Brain microvascular endothelial cell (primary cell): ENCODE measurements at regions not wholly inside any gene's neighbourhood (a gene's known extent, or its start where the extent isn't known, plus 50 kb on each side); places are given as distances from the start of the nearest gene placed in this dataset.

Experiments used
- DNase-seq: peaks from one replicate; pipeline ENCODE4 v3.0.0-alpha.2; 2020
- H3K27ac ChIP-seq: fragments of 250-450 bp; sonication (Bioruptor Pico); 2 replicates; pipeline ENCODE4 v1.5.1; 2020; ENCODE audit warnings: mild to moderate bottlenecking, moderate library complexity
- H3K27me3 ChIP-seq: fragments of 250-450 bp; sonication (Bioruptor Pico); replicated peaks from 2 replicates; pipeline ENCODE4 v1.5.1; 2020; ENCODE audit warnings: mild to moderate bottlenecking
- H3K36me3 ChIP-seq: fragments of 250-450 bp; sonication (Bioruptor Pico); replicated peaks from 2 replicates; pipeline ENCODE4 v1.5.1; 2020; ENCODE audit warnings: mild to moderate bottlenecking
- H3K4me3 ChIP-seq: 2 replicates; pipeline ENCODE4 v1.5.1; 2011; ENCODE audit warnings: low read depth, mild to moderate bottlenecking, control low read depth, low read length, moderate library complexity
- CTCF ChIP-seq: IDR thresholded peaks from 2 replicates; pipeline ENCODE4 v1.5.1; 2011; ENCODE audit warnings: low read depth, mild to moderate bottlenecking, moderate library complexity, low read length, control low read depth, inconsistent platforms; ENCODE audit errors: missing control alignments
- in situ Hi-C: cut with HindIII; loops from 2 replicates; pipeline ENCODE4 v1.10.0; 2017; ENCODE audit warnings: low sequenced_read_pairs, low pct_ligation_motif_present

DNA sequence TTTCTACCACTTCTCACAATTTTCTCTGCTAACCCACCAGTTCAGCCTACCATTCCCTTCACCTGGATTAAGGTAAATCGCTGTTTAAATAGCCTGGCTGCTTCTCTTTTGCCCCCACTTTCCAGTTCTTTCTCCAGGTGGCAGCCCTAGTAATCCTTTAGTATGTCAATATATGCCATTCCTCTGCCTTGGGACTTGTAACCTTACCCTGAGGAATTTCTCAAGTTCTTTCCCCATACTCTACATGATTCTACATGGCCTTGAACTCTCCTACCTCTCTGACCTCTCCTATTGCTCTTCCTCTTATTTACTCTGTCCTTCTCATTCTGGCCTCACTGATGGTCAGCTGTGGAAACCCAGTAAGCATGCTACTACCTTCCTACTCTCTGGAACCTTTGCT, 546.0 kb downstream of the PLA2G4A start:
- no peak for TF ChIP-seq CTCF
- no peaks in the 10 kb centered on the region for H3K36me3 ChIP-seq
- no peak for DNase-seq
- no peaks in the 10 kb centered on the region for H3K27me3 ChIP-seq
- no peak overlapping the region for H3K4me3 ChIP-seq
- in situ Hi-C loops: no loop called here
- no peak overlapping the region for H3K27ac ChIP-seq

- H3K27ac ChIP-seq: no peak overlapping the region
- in situ Hi-C loops: no loop called here
- TF ChIP-seq CTCF: peak; percentile 21
Observed at GRCh38 chr1:187383366-187383765, 554.6 kb downstream of the PLA2G4A start.

DNA sequence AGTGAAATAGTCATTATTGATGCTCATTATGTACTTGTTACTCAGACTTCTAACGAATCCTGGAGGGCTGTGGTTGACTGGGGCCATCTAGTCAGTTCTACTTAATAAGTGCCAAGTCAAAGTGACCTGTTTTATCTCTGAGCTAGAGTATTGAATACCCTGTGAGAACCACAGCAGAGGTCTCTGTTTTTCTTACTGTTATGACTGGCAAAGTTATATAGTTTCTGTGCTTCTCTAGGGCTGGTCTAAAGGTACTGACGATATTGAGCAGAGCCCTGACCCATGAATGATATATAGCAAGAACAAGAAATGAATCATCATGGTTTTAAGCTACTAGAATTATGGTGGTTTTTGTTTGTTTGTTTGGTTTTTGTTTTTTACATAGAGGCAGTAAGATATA, 555.8 kb downstream of the PLA2G4A start:
- in situ Hi-C loops: no loop called here
- Histone ChIP-seq H3K27ac (no peak overlapping the region), H3K36me3 (no peaks in the 10 kb centered on the region), H3K27me3 (no peaks in the 10 kb centered on the region), H3K4me3 (no peak overlapping the region)
- TF ChIP-seq CTCF: no peak
- DNase-seq: no peak

More at GRCh38 chr1:187383366-187383765, 554.6 kb downstream of the PLA2G4A start:
- Histone ChIP-seq H3K36me3 (no peaks in the 10 kb centered on the region), H3K4me3 (no peak overlapping the region), H3K27me3 (no peaks in the 10 kb centered on the region)
- DNase-seq: no peak

- Histone ChIP-seq H3K36me3 (no peaks in the 10 kb centered on the region), H3K4me3 (no peak overlapping the region), H3K27ac (no peak overlapping the region), H3K27me3 (no peaks in the 10 kb centered on the region)
- DNase-seq: no peak
- in situ Hi-C loops: no loop called here
- TF ChIP-seq CTCF: no peak
Observed at GRCh38 chr1:187390215-187390818, 561.6 kb downstream of the PLA2G4A start.

- no peak for DNase-seq
Observed at GRCh38 chr1:187396226-187396625, 567.5 kb downstream of the PLA2G4A start.

More at GRCh38 chr1:187396226-187396625, 567.5 kb downstream of the PLA2G4A start:
- in situ Hi-C loops: no loop called here
- Histone ChIP-seq H3K27ac (no peak overlapping the region), H3K27me3 (no peaks in the 10 kb centered on the region), H3K4me3 (no peak overlapping the region), H3K36me3 (no peaks in the 10 kb centered on the region)
- TF ChIP-seq CTCF: no peak
